SK-N-SH (cell line): ENCODE measurements at regions not wholly inside any gene's neighbourhood (a gene's known extent, or its start where the extent isn't known, plus 50 kb on each side); places are given as distances from the start of the nearest gene placed in this dataset.

Source experiments
- CHD2 ChIP-seq: fragments of 150-350 bp; IDR thresholded peaks from 2 replicates; pipeline ENCODE4 v1.6.1; 2018; ENCODE audit warnings: low read length; ENCODE audit not compliant: partially characterized antibody
- EZH2phosphoT487 ChIP-seq: fragments of 200-600 bp; sonication (generic); IDR thresholded peaks from 2 replicates; pipeline ENCODE4 v1.6.1; 2017; ENCODE audit warnings: low read depth, mixed run types, mild to moderate bottlenecking, antibody characterized with exemption, moderate library complexity, borderline replicate concordance
- GABPA ChIP-seq: IDR thresholded peaks from 2 replicates; pipeline ENCODE4 v1.4.0; 2012; ENCODE audit warnings: low read depth, mild to moderate bottlenecking
- MEF2A ChIP-seq: IDR thresholded peaks from 2 replicates; pipeline ENCODE4 v1.4.0; 2012; ENCODE audit warnings: low read depth, borderline replicate concordance
- POLR2AphosphoS5 ChIP-seq: IDR thresholded peaks from 2 replicates; pipeline ENCODE4 v1.6.1; 2012; ENCODE audit warnings: low read depth, low read length
- RAD21 ChIP-seq: IDR thresholded peaks from 2 replicates; pipeline ENCODE4 v1.6.1; 2012; ENCODE audit warnings: mild to moderate bottlenecking, low read length
- SMC3 ChIP-seq: IDR thresholded peaks from 2 replicates; pipeline ENCODE4 v1.6.1; 2012; ENCODE audit warnings: low read depth, low read length, improper control_type of control experiment
- TF ChIP-seq, protein P1 (sequence below): IDR thresholded peaks from 2 replicates; pipeline ENCODE4 v1.4.0; 2012; ENCODE audit warnings: low read depth, borderline replicate concordance
- TF ChIP-seq, protein P2 (sequence below): fragments of 200-600 bp; sonication (generic); IDR thresholded peaks from 2 replicates; pipeline ENCODE4 v1.6.1; 2017; ENCODE audit warnings: antibody characterized with exemption, mild to moderate bottlenecking, moderate library complexity
- TF ChIP-seq, protein P3 (sequence below): IDR thresholded peaks from 2 replicates; pipeline ENCODE4; 2012

DNA sequence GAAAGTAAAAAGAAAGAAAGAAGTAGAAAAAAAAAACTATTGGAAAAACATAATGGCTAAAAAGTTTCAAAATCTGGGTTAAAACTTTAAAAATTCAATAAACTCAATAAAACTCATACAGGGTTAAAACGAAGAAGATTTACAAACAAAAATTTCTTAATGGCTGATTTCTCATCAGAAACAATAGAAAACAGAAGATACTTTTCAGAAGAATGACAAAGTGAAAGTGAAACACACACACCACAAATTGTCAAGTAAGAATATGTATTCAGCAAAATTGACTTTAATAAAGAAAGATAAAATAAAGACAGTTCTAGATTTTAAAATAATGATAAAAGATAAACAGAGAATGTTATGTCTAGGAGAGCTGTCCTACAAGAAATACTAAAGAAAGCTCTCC, 618.9 kb upstream of the GJE1 start:
- TF ChIP-seq SMC3 (no peak), POLR2AphosphoS5 (no peak), RAD21 (no peak), MEF2A (no peak), CHD2 (no peak), EZH2phosphoT487 (no peak), GABPA (no peak)
- TF ChIP-seq, protein P1, sequence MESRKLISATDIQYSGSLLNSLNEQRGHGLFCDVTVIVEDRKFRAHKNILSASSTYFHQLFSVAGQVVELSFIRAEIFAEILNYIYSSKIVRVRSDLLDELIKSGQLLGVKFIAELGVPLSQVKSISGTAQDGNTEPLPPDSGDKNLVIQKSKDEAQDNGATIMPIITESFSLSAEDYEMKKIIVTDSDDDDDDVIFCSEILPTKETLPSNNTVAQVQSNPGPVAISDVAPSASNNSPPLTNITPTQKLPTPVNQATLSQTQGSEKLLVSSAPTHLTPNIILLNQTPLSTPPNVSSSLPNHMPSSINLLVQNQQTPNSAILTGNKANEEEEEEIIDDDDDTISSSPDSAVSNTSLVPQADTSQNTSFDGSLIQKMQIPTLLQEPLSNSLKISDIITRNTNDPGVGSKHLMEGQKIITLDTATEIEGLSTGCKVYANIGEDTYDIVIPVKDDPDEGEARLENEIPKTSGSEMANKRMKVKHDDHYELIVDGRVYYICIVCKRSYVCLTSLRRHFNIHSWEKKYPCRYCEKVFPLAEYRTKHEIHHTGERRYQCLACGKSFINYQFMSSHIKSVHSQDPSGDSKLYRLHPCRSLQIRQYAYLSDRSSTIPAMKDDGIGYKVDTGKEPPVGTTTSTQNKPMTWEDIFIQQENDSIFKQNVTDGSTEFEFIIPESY, result no peak
- TF ChIP-seq, protein P2, sequence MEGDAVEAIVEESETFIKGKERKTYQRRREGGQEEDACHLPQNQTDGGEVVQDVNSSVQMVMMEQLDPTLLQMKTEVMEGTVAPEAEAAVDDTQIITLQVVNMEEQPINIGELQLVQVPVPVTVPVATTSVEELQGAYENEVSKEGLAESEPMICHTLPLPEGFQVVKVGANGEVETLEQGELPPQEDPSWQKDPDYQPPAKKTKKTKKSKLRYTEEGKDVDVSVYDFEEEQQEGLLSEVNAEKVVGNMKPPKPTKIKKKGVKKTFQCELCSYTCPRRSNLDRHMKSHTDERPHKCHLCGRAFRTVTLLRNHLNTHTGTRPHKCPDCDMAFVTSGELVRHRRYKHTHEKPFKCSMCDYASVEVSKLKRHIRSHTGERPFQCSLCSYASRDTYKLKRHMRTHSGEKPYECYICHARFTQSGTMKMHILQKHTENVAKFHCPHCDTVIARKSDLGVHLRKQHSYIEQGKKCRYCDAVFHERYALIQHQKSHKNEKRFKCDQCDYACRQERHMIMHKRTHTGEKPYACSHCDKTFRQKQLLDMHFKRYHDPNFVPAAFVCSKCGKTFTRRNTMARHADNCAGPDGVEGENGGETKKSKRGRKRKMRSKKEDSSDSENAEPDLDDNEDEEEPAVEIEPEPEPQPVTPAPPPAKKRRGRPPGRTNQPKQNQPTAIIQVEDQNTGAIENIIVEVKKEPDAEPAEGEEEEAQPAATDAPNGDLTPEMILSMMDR, result no peak
- TF ChIP-seq, protein P3, sequence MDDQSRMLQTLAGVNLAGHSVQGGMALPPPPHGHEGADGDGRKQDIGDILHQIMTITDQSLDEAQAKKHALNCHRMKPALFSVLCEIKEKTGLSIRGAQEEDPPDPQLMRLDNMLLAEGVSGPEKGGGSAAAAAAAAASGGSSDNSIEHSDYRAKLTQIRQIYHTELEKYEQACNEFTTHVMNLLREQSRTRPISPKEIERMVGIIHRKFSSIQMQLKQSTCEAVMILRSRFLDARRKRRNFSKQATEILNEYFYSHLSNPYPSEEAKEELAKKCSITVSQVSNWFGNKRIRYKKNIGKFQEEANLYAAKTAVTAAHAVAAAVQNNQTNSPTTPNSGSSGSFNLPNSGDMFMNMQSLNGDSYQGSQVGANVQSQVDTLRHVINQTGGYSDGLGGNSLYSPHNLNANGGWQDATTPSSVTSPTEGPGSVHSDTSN, result no peak
